HG02852 (cell line): ENCODE measurements at regions not wholly inside any gene's neighbourhood (a gene's known extent, or its start where the extent isn't known, plus 50 kb on each side); places are given as distances from the start of the nearest gene placed in this dataset.

ENCODE experiments used
- ATAC-seq: cut with Tn5 transposase; IDR thresholded peaks from one replicate; pipeline ENCODE4 v1.9.1; 2021; ENCODE audit warnings: mild to moderate bottlenecking, moderate library complexity; ENCODE audit not compliant: unreplicated experiment

- ATAC-seq = no peak
Measured at GRCh38 chr12:92583910-92584309, 118.9 kb upstream of the PLEKHG7 start.

- ATAC-seq = no peak
Measured at GRCh38 chr12:92582893-92583292, 119.9 kb upstream of the PLEKHG7 start.

GRCh38 chr12:92582475-92582874, 120.3 kb upstream of the PLEKHG7 start:
- ATAC-seq = no peak

- no peak for ATAC-seq
Measured at GRCh38 chr12:92581604-92582003, 121.2 kb upstream of the PLEKHG7 start.

GRCh38 chr12:92574911-92575570, 127.7 kb upstream of the PLEKHG7 start:
- ATAC-seq = no peak

GRCh38 chr12:92574051-92574783, 128.6 kb upstream of the PLEKHG7 start:
- no peak for ATAC-seq

- ATAC-seq = no peak
Measured at GRCh38 chr12:92573104-92573503, 129.7 kb upstream of the PLEKHG7 start.

GRCh38 chr12:92571844-92572543, 130.8 kb upstream of the PLEKHG7 start:
- no peak for ATAC-seq

- ATAC-seq = no peak
Measured at GRCh38 chr12:92571169-92571568, 131.6 kb upstream of the PLEKHG7 start.

- peak; percentile 90 for ATAC-seq
Measured at GRCh38 chr12:92570056-92570753, 132.6 kb upstream of the PLEKHG7 start.

GRCh38 chr12:92568691-92569090, 134.1 kb upstream of the PLEKHG7 start:
- ATAC-seq = no peak

GRCh38 chr12:92566448-92567019, 136.3 kb upstream of the PLEKHG7 start:
- no peak for ATAC-seq

- ATAC-seq = no peak
Measured at GRCh38 chr12:92563819-92564218, 139.0 kb upstream of the PLEKHG7 start.

GRCh38 chr12:92562063-92562734, 140.6 kb upstream of the PLEKHG7 start:
- no peak for ATAC-seq

- ATAC-seq = no peak
Measured at GRCh38 chr12:92561543-92561899, 141.3 kb upstream of the PLEKHG7 start.

- no peak for ATAC-seq
Measured at GRCh38 chr12:92560713-92561542, 141.9 kb upstream of the PLEKHG7 start.

GRCh38 chr12:92558806-92559205, 144.0 kb upstream of the PLEKHG7 start:
- no peak for ATAC-seq

- ATAC-seq = no peak
Measured at GRCh38 chr12:92558215-92558773, 144.5 kb upstream of the PLEKHG7 start.

- no peak for ATAC-seq
Measured at GRCh38 chr12:92557422-92557724, 145.4 kb upstream of the PLEKHG7 start.
